ENCODE measurements at regions not wholly inside any gene's neighbourhood (a gene's known extent, or its start where the extent isn't known, plus 50 kb on each side); places are given as distances from the start of the nearest gene placed in this dataset.

DNA sequence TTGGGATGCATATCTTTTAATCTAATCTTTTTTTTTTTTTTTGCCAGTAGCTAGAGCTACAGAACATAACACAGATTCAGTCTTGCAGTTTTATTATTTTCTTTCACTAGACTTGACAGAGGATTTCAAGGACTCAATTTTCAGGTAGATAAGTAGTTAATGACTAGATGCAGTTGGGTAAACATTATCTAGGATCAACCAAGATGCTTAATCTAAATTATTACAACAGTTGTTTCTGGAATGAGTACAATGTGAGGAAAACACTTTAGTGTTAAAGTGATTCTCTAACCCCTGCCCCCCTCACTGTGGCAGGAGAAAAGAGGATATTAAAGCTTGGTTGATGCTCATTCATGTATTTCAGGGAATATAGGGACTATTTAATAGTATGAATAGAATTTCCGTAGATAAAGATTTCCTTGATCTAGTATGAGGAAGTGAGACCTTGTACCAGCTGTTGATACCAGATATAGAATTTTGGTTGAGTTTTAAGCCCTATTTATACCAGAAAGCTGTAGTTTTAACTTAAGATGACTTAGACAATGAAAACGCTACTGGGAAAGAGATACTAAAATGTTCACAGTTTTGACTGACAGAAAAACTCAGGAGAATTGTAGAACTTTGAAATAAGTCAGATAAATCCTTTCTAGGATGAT, 389.0 kb upstream of the C2CD4B start:
- Mint-ChIP-seq H3K27ac (ENCODE audit: unreplicated experiment) (no peak overlapping the region), H3K4me3 (ENCODE audit: unreplicated experiment) (no peak overlapping the region), H3K9me3 (ENCODE audit: unreplicated experiment) (peaks cover 3% of the 10 kb centered on the region), H3K36me3 (ENCODE audit: low read depth, unreplicated experiment) (peaks cover 7% of the 10 kb centered on the region), H3K27me3 (ENCODE audit: low read depth, unreplicated experiment) (no peaks in the 10 kb centered on the region), H3K4me1 (ENCODE audit: low read depth, unreplicated experiment) (peaks cover 7% of the 10 kb centered on the region)
- FAIRE-seq: no peak
- no peak overlapping the region for H3K9ac ChIP-seq (ENCODE audit: low read length)
- no peaks in the 10 kb centered on the region for H3K27me3 ChIP-seq (ENCODE audit: insufficient read depth, low read length)
- peaks cover 3% of the 10 kb centered on the region for H4K20me1 ChIP-seq (ENCODE audit: insufficient read depth, low read length)
- H3K4me1 ChIP-seq (ENCODE audit: insufficient read depth, low read length): no peaks in the 10 kb centered on the region
- H3K36me3 ChIP-seq (ENCODE audit: insufficient read depth, low read length): no peaks in the 10 kb centered on the region
- no peak for DNase-seq (ENCODE audit: low read depth)
- H3K27ac ChIP-seq (ENCODE audit: low read depth, low read length): no peak overlapping the region
- TF ChIP-seq, protein P1, sequence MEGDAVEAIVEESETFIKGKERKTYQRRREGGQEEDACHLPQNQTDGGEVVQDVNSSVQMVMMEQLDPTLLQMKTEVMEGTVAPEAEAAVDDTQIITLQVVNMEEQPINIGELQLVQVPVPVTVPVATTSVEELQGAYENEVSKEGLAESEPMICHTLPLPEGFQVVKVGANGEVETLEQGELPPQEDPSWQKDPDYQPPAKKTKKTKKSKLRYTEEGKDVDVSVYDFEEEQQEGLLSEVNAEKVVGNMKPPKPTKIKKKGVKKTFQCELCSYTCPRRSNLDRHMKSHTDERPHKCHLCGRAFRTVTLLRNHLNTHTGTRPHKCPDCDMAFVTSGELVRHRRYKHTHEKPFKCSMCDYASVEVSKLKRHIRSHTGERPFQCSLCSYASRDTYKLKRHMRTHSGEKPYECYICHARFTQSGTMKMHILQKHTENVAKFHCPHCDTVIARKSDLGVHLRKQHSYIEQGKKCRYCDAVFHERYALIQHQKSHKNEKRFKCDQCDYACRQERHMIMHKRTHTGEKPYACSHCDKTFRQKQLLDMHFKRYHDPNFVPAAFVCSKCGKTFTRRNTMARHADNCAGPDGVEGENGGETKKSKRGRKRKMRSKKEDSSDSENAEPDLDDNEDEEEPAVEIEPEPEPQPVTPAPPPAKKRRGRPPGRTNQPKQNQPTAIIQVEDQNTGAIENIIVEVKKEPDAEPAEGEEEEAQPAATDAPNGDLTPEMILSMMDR (IDR thresholded peaks at IDR 0.05; ENCODE audit: insufficient read depth, low read depth, low read length): no peak
- TF ChIP-seq EZH2 (IDR thresholded peaks at IDR 0.05; ENCODE audit: insufficient read depth, low read length): no peak
- H3K9me3 ChIP-seq (ENCODE audit: insufficient read depth, low read depth, low read length): no peaks in the 10 kb centered on the region
- no peak overlapping the region for H3K4me3 ChIP-seq (ENCODE audit: insufficient read depth, low read depth, low read length)
- H3K79me2 ChIP-seq (ENCODE audit: insufficient read depth, low read length): no peaks in the 10 kb centered on the region
- H3K4me2 ChIP-seq (ENCODE audit: low read length): no peak overlapping the region
- H2AFZ ChIP-seq (ENCODE audit: low read depth, low read length): no peak overlapping the region

DNA sequence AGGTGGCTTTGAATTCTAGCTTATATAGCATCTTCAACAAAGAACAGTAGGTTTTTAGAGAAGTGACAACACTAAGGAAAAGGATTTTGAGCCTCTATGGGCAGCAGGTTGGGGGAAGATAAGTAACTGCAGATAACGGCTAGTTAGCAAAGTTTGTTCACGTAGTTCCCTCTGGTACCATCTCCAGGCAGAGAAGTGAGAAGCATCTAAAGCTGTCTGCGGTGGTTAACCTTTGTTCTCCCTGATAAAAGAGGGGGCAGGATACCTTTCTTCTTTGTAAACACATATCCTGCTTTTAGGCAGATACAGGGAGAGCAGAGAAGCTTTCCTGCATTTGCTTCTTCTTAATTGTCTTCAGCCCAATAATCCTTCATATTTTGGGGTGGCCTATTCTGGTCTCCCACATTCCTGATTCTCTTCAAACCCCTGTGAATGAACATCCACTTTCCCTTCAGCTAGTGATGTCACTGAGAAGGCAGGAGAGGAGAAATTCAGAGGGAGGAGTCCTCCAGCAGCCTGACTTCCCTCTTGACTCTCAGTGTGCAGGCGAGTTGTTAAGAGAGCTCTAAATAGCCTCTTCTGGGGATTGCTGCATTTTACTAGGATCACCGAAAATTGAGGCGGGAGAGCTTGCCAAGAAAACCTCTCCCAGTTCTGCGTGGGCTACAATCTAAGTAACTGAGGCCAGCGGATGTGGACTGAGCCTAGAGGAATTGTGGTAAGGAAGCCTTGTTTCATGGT, 393.7 kb upstream of the C2CD4B start:
- Histone ChIP-seq H3K36me3 (ENCODE audit: insufficient read depth, low read length) (no peaks in the 10 kb centered on the region), H3K9ac (ENCODE audit: low read length) (no peak overlapping the region), H3K9me3 (ENCODE audit: insufficient read depth, low read depth, low read length) (no peaks in the 10 kb centered on the region), H3K27ac (ENCODE audit: low read depth, low read length) (no peak overlapping the region), H3K79me2 (ENCODE audit: insufficient read depth, low read length) (no peaks in the 10 kb centered on the region), H2AFZ (ENCODE audit: low read depth, low read length) (no peak overlapping the region), H3K4me1 (ENCODE audit: insufficient read depth, low read length) (peaks cover 5% of the 10 kb centered on the region), H3K4me3 (ENCODE audit: insufficient read depth, low read depth, low read length) (no peak overlapping the region), H4K20me1 (ENCODE audit: insufficient read depth, low read length) (no peaks in the 10 kb centered on the region), H3K27me3 (ENCODE audit: insufficient read depth, low read length) (no peaks in the 10 kb centered on the region), H3K4me2 (ENCODE audit: low read length) (peak overlapping the region; percentile 39)
- H3K36me3 Mint-ChIP-seq (ENCODE audit: low read depth, unreplicated experiment): peaks cover 15% of the 10 kb centered on the region
- FAIRE-seq (peak; percentile 20), DNase-seq (ENCODE audit: low read depth) (peak; percentile 57)
- H3K27ac Mint-ChIP-seq (ENCODE audit: unreplicated experiment): no peak overlapping the region
- peaks cover 3% of the 10 kb centered on the region for H3K27me3 Mint-ChIP-seq (ENCODE audit: low read depth, unreplicated experiment)
- peaks cover 5% of the 10 kb centered on the region for H3K9me3 Mint-ChIP-seq (ENCODE audit: unreplicated experiment)
- peaks cover 9% of the 10 kb centered on the region for H3K4me1 Mint-ChIP-seq (ENCODE audit: low read depth, unreplicated experiment)
- TF ChIP-seq, protein P1 (IDR thresholded peaks at IDR 0.05; ENCODE audit: insufficient read depth, low read depth, low read length): no peak
- no peak for TF ChIP-seq EZH2 (IDR thresholded peaks at IDR 0.05; ENCODE audit: insufficient read depth, low read length)
- H3K4me3 Mint-ChIP-seq (ENCODE audit: unreplicated experiment): no peak overlapping the region

DNA sequence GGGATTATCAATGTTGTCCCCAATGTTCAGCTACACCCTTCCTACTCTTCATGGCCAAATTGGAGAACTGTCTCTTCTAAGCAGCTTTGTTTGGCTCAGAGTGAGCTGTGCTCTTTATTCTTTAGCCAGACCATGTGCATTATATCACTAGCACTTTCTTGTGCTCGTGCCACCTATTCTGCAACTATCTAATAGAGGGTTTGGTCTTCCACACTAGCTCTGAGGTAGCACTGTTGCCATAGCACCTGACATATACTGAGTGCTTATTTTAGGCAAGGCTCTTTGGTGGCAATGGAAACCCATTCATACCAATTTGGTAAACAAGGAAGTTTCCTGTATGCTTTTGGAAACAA, 394.3 kb upstream of the C2CD4B start:
- H3K4me3 Mint-ChIP-seq (ENCODE audit: unreplicated experiment): no peak overlapping the region
- Histone ChIP-seq H3K4me2 (ENCODE audit: low read length) (peak overlapping the region; percentile 39), H3K9ac (ENCODE audit: low read length) (no peak overlapping the region), H3K27ac (ENCODE audit: low read depth, low read length) (no peak overlapping the region), H3K79me2 (ENCODE audit: insufficient read depth, low read length) (no peaks in the 10 kb centered on the region), H3K4me3 (ENCODE audit: insufficient read depth, low read depth, low read length) (no peak overlapping the region), H3K9me3 (ENCODE audit: insufficient read depth, low read depth, low read length) (no peaks in the 10 kb centered on the region), H3K27me3 (ENCODE audit: insufficient read depth, low read length) (no peaks in the 10 kb centered on the region), H3K36me3 (ENCODE audit: insufficient read depth, low read length) (no peaks in the 10 kb centered on the region), H3K4me1 (ENCODE audit: insufficient read depth, low read length) (peaks cover 5% of the 10 kb centered on the region), H2AFZ (ENCODE audit: low read depth, low read length) (no peak overlapping the region), H4K20me1 (ENCODE audit: insufficient read depth, low read length) (no peaks in the 10 kb centered on the region)
- no peak overlapping the region for H3K27ac Mint-ChIP-seq (ENCODE audit: unreplicated experiment)
- H3K36me3 Mint-ChIP-seq (ENCODE audit: low read depth, unreplicated experiment): peaks cover 15% of the 10 kb centered on the region
- H3K9me3 Mint-ChIP-seq (ENCODE audit: unreplicated experiment): peaks cover 5% of the 10 kb centered on the region
- no peak for FAIRE-seq
- peaks cover 9% of the 10 kb centered on the region for H3K4me1 Mint-ChIP-seq (ENCODE audit: low read depth, unreplicated experiment)
- peaks cover 3% of the 10 kb centered on the region for H3K27me3 Mint-ChIP-seq (ENCODE audit: low read depth, unreplicated experiment)
- DNase-seq (ENCODE audit: low read depth): no peak
- TF ChIP-seq, protein P1 (IDR thresholded peaks at IDR 0.05; ENCODE audit: insufficient read depth, low read depth, low read length): no peak
- no peak for TF ChIP-seq EZH2 (IDR thresholded peaks at IDR 0.05; ENCODE audit: insufficient read depth, low read length)
